ENCODE measurements at regions not wholly inside any gene's neighbourhood (a gene's known extent, or its start where the extent isn't known, plus 50 kb on each side); places are given as distances from the start of the nearest gene placed in this dataset.

DNA sequence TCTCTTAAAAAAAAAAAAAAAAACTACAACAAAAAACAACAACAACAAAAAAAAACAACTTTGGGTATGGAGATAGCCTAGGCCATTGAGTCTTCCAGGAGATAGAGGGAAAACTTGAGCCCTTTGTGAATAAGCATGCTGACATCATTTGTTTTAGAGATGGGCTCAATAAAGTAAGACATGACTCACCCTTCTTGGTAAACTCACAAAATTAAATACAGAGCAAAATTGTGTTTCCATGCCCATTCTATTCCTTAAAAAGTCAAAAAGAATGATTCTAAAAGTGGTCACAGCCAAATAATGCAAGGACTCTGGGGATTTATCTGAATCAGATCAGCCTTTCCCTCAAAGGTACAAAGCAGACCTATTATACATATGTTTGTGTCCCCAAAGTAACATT lies 117.4 kb downstream of the ETAA1 start:
- peak; percentile 27 for TF ChIP-seq JUN (IDR thresholded peaks at IDR 0.05; ENCODE audit: borderline replicate concordance, insufficient read depth, insufficient read length, low read depth)
- TF ChIP-seq, protein P1, sequence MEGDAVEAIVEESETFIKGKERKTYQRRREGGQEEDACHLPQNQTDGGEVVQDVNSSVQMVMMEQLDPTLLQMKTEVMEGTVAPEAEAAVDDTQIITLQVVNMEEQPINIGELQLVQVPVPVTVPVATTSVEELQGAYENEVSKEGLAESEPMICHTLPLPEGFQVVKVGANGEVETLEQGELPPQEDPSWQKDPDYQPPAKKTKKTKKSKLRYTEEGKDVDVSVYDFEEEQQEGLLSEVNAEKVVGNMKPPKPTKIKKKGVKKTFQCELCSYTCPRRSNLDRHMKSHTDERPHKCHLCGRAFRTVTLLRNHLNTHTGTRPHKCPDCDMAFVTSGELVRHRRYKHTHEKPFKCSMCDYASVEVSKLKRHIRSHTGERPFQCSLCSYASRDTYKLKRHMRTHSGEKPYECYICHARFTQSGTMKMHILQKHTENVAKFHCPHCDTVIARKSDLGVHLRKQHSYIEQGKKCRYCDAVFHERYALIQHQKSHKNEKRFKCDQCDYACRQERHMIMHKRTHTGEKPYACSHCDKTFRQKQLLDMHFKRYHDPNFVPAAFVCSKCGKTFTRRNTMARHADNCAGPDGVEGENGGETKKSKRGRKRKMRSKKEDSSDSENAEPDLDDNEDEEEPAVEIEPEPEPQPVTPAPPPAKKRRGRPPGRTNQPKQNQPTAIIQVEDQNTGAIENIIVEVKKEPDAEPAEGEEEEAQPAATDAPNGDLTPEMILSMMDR (IDR thresholded peaks at IDR 0.05; ENCODE audit: extremely low read depth in 1 of 2, insufficient read depth in 1 of 2, low read depth in 1 of 2, low read length in 2 of 2), result no peak
- no peaks in the 10 kb centered on the region for H3K4me1 ChIP-seq (ENCODE audit: control insufficient read depth, extremely low read depth, insufficient read depth, low read length)
- CTCF ChIA-PET, result no interaction called here
- FAIRE-seq, result no peak
- H3K9ac ChIP-seq (replicated peaks; ENCODE audit: extremely low read depth, insufficient read depth, low read length), result no peak overlapping the region
- POLR2A ChIA-PET, result no interaction called here
- no peak overlapping the region for H3K4me2 ChIP-seq (ENCODE audit: insufficient read depth, low read length)
- BruUV-seq (replicated peaks), result no TSS peak
- H3K9me3 ChIP-seq (replicated peaks; ENCODE audit: control insufficient read depth, insufficient read depth, low read length), result no peaks in the 10 kb centered on the region
- H3K9me1 ChIP-seq (replicated peaks; ENCODE audit: control insufficient read depth, extremely low read depth, insufficient read depth, low read length), result no peaks in the 10 kb centered on the region
- DNase-seq (ENCODE audit: low read depth, low spot score), result no peak
- no peaks in the 10 kb centered on the region for H4K20me1 ChIP-seq (replicated peaks; ENCODE audit: control insufficient read depth, extremely low read depth, insufficient read depth, low read length)
- no peak overlapping the region for H3K27ac ChIP-seq (ENCODE audit: insufficient read depth, low read depth, low read length)
- H3K79me2 ChIP-seq (ENCODE audit: control insufficient read depth, insufficient read depth, low read length), result no peaks in the 10 kb centered on the region
- no peaks in the 10 kb centered on the region for H3K27me3 ChIP-seq (ENCODE audit: control insufficient read depth in 2 of 2, insufficient read depth in 2 of 2, low read length in 2 of 2)
- H3K36me3 ChIP-seq (ENCODE audit: control insufficient read depth in 2 of 2, extremely low read depth in 1 of 2, insufficient read depth in 2 of 2, low read length in 2 of 2), result no peaks in the 10 kb centered on the region
- intact Hi-C loops (cut with micrococcal nuclease) (no loop called here), dilution Hi-C loops (cut with MboI; ENCODE audit: extremely low pct_ligation_motif_present, low sequenced_read_pairs) (no loop called here)
- no peak overlapping the region for H3K4me3 ChIP-seq (replicated peaks in 1 of 3; ENCODE audit: insufficient read depth in 1 of 3, low read depth in 1 of 3, low read length in 3 of 3)
- no peak overlapping the region for H2AFZ ChIP-seq (ENCODE audit: low read depth, low read length)

DNA sequence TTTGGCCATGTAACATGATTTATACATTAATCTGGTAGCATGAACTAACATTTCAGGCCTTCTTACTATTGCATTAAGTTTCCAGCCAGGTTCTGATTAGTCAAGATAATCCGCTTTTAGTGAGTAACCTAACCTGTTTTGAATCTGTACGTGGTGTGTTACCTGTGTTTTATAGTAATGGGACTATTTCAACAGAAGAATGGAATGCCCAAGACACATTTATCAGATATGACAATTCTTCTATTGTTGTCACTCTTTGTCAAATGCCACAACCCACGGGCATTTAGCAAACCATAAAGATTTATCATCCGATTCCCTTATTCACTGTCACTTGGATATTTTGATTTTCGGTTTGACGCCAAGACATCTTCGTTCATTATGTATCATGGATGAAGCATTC lies 117.9 kb downstream of the ETAA1 start:
- Histone ChIP-seq H3K27ac (ENCODE audit: insufficient read depth, low read depth, low read length) (no peak overlapping the region), H2AFZ (ENCODE audit: low read depth, low read length) (no peak overlapping the region), H3K9ac (replicated peaks; ENCODE audit: extremely low read depth, insufficient read depth, low read length) (no peak overlapping the region), H3K9me3 (replicated peaks; ENCODE audit: control insufficient read depth, insufficient read depth, low read length) (no peaks in the 10 kb centered on the region), H3K4me1 (ENCODE audit: control insufficient read depth, extremely low read depth, insufficient read depth, low read length) (no peaks in the 10 kb centered on the region), H3K27me3 (ENCODE audit: control insufficient read depth in 2 of 2, insufficient read depth in 2 of 2, low read length in 2 of 2) (no peaks in the 10 kb centered on the region), H3K36me3 (ENCODE audit: control insufficient read depth in 2 of 2, extremely low read depth in 1 of 2, insufficient read depth in 2 of 2, low read length in 2 of 2) (no peaks in the 10 kb centered on the region), H3K4me2 (ENCODE audit: insufficient read depth, low read length) (no peak overlapping the region), H3K4me3 (replicated peaks in 1 of 3; ENCODE audit: insufficient read depth in 1 of 3, low read depth in 1 of 3, low read length in 3 of 3) (no peak overlapping the region), H3K9me1 (replicated peaks; ENCODE audit: control insufficient read depth, extremely low read depth, insufficient read depth, low read length) (no peaks in the 10 kb centered on the region), H3K79me2 (ENCODE audit: control insufficient read depth, insufficient read depth, low read length) (no peaks in the 10 kb centered on the region), H4K20me1 (replicated peaks; ENCODE audit: control insufficient read depth, extremely low read depth, insufficient read depth, low read length) (no peaks in the 10 kb centered on the region)
- intact Hi-C loops (cut with micrococcal nuclease), result no loop called here
- ChIA-PET CTCF (interaction anchor here (1.0 kb wide), 1 partner anchor 12 kb away, joined by 3 read pairs; no protein-coding TSS in a partner anchor), POLR2A (no interaction called here)
- dilution Hi-C loops (cut with MboI; ENCODE audit: extremely low pct_ligation_motif_present, low sequenced_read_pairs), result no loop called here
- TF ChIP-seq, protein P2, sequence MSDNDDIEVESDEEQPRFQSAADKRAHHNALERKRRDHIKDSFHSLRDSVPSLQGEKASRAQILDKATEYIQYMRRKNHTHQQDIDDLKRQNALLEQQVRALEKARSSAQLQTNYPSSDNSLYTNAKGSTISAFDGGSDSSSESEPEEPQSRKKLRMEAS (IDR thresholded peaks at IDR 0.05; ENCODE audit: insufficient read depth, insufficient read length), result no peak
- no TSS peak for BruUV-seq (replicated peaks)
- DNase-seq (ENCODE audit: low read depth, low spot score) (no peak), FAIRE-seq (no peak)
